ENCODE measurements at regions not wholly inside any gene's neighbourhood (a gene's known extent, or its start where the extent isn't known, plus 50 kb on each side); places are given as distances from the start of the nearest gene placed in this dataset.

DNA sequence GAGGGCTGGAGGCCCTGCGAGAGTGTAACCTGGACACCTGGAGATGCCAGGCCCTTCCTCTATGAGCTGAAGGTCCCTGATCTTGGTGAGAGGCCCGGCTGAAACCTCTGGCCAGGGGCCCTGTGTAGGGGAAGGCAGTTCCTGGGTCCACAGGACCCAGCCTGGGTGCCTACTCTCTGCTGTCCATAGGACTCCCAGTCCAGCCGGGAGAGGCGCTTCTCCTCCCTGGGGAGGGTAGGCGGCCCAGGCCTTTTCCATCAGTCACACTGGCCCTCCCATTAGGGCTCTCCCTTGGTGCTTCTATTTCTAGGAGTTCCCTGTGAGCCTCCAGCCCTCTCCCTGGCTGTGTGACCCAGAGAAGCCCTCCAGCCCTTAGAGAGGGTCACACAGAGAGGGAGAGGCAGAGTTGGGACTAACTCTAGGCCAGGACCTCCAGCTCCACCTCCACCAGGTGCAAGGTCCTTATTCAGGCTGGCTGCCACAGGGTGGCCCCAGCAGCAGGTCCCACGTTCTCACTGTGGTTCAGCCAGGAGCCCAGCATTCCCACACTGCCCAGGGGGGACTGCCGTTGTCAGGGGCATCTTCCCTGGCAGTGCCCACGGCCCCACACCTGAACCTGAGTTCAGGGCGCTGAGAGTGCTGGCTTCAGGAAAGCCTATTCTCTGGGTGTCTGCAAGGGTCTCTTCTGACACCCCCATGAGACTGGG is 146.8 kb downstream of the SMAD6 start:
- no peak for DNase-seq (ENCODE audit: low read depth)

- no peak for DNase-seq (ENCODE audit: low read depth)
These were observed 147.3 kb downstream of the SMAD6 start for GRCh38 chr15:66849393-66849745.

GRCh38 chr15:66849746-66850077 is 147.7 kb downstream of the SMAD6 start:
- DNase-seq (ENCODE audit: low read depth) = no peak

- no peak for DNase-seq (ENCODE audit: low read depth)
These were observed 148.3 kb downstream of the SMAD6 start for GRCh38 chr15:66850078-66850991.

DNA sequence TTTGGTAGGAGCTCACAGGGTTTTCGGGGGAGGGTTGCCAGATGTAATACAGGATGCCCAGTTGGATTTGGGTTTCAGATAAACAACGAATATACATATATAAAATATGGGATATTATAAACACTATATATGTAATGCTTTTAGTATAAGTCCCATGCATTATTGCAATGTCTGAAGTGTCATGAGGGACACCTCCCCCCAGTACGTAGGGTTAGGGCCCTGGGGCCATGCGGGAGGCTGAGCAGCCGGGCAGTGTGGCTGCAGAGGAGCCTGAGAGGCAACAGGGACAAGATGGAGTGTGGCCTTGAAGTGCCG is 148.9 kb downstream of the SMAD6 start:
- DNase-seq (ENCODE audit: low read depth) = no peak

- DNase-seq (ENCODE audit: low read depth) = peak; percentile 32
These were observed 149.5 kb downstream of the SMAD6 start for GRCh38 chr15:66851311-66852063.

DNA sequence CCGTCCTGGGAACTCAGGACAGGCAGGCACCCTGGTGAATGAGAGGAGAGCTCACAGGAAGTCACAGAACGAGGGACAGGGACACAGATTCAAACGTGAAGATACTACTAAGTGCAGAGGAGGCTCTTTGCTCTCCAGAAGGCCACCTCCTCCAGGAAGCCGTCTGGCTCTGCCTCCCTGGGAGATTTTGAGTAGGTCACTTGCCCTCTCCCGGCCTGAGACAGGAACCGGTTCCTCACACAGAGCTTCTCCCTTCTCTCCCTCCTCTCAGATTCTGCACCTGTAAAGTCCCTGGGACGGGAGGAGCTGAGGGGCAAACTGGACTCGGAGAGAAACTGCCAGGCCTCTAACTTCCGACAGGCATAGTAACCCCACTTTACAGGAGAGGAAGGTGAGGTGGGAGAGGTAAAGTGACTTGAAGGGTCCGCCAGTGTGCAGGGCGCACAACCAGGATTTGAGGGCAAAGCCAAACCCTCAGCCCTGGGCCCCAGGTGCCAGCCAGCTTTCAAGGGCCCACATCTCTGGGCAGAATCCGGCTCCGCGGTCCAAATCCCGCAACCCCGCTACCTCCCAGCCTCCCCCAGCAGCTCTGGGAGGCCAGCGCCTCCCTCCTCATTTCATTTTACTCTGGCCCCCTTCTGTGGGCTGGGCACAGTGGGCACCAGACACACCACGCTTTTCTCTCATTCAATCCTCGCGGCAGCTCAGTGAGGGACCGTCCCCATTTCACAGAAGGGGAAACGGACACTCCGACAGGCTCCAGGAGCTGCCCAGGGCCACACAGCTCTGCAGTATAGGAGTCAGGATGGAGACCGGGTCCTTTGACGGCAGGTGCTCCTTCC is 150.2 kb downstream of the SMAD6 start:
- no peak for DNase-seq (ENCODE audit: low read depth)

- DNase-seq (ENCODE audit: low read depth) = no peak
These were observed 152.3 kb downstream of the SMAD6 start for GRCh38 chr15:66854012-66854965.

- DNase-seq (ENCODE audit: low read depth) = no peak
These were observed 153.0 kb downstream of the SMAD6 start for GRCh38 chr15:66855041-66855440.

GRCh38 chr15:66857694-66858093 is 155.7 kb downstream of the SMAD6 start:
- no peak for DNase-seq (ENCODE audit: low read depth)

- DNase-seq (ENCODE audit: low read depth) = no peak
These were observed 156.6 kb downstream of the SMAD6 start for GRCh38 chr15:66858423-66859207.

- no peak for DNase-seq (ENCODE audit: low read depth)
These were observed 157.7 kb downstream of the SMAD6 start for GRCh38 chr15:66859688-66860253.

GRCh38 chr15:66860844-66861243 is 158.8 kb downstream of the SMAD6 start:
- DNase-seq (ENCODE audit: low read depth) = no peak

GRCh38 chr15:66862111-66862939 is 160.3 kb downstream of the SMAD6 start:
- no peak for DNase-seq (ENCODE audit: low read depth)

- peak; percentile 64 for DNase-seq (ENCODE audit: low read depth)
These were observed 160.9 kb downstream of the SMAD6 start for GRCh38 chr15:66862940-66863335.

DNA sequence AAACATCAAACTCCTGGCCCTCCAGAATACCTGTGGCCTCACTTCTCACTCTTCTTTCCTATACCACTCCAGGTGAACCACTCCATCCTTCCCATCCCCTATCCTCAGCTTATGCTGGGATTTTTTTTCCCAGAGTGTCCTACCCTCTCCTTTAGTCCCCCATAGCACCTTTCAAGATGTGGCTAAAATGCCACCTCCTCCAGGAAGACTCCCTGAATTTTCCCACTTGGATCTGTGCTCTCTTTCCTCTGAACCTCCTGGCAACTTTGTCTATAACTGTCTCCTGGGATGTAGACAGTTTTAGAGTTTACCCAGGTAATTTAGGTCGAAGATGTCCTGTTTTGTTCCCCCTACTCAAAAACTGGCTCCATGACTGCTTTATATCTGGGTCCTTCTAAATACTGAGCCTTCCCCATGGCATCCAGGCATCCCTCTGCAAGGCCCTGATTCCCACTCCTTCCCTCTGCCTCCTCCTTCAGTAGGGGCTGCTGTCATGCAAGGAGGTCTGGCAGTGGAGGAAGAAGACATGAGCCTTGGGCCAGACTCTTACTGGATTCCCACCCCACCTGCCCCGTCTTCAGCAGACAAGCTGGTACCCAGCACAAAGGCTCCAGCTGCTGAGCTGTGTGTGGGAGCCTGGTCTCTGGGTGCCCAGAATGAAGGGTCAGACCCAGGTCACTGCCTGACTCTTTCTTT is 161.5 kb downstream of the SMAD6 start:
- no peak for DNase-seq (ENCODE audit: low read depth)

GRCh38 chr15:66864086-66864830 is 162.2 kb downstream of the SMAD6 start:
- no peak for DNase-seq (ENCODE audit: low read depth)

All from renal cortical epithelial cell (primary cell).